IPS DF 4.7 (cell line): ENCODE measurements at regions not wholly inside any gene's neighbourhood (a gene's known extent, or its start where the extent isn't known, plus 50 kb on each side); places are given as distances from the start of the nearest gene placed in this dataset.

Experiments
- DNase-seq: peaks from one replicate; pipeline ENCODE4 v3.0.0-alpha.2; 2013; ENCODE audit warnings: low spot score; ENCODE audit errors: extremely low read depth

DNA sequence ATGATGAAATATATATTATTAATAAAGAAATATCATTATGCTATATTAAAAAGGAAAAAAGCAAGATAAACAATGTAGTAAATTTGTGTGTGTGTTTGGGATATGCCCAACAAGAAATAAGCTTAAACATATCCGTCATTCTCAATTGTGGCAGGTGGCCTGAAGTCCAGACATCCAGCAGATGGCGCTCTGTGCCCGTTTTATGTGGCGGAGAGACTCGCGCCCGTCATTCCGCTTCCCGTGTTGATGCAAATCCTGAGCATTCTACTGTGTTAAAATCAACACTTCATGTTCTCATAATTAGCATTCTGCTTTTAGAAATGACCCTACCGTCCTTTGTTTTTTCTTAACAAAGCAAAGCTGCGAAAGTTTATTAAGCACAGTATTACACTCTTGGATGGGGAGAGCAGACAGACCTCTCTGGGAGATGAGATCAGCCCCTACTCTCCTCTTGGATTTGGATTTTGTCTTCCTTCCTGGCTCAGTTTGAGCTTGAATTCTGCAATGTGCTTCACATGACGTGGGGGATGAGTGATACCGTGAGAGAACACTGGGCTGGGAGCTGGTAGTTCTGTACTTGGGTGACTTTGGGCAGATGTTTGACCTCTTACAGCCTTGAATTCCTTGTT is 125.8 kb downstream of the MCHR2 start:
- DNase-seq: peak; percentile 9
